CD14-positive monocyte (primary cell): ENCODE measurements at regions not wholly inside any gene's neighbourhood (a gene's known extent, or its start where the extent isn't known, plus 50 kb on each side); places are given as distances from the start of the nearest gene placed in this dataset.

Experiments used
- DNase-seq, 3 donors: peaks; one replicate each; pipeline ENCODE4 v3.0.0-alpha.2; 2011 to 2022
- H2AFZ ChIP-seq: 2 replicates; pipeline ENCODE4 v1.6.0; 2012; ENCODE audit warnings: mild to moderate bottlenecking, low read depth, low read length, inconsistent platforms; ENCODE audit not compliant: insufficient read depth, poor library complexity, severe bottlenecking
- H3K27ac ChIP-seq, 2 donors: 1 replicate in 1 of 2; 2 replicates in 1 of 2; pipeline ENCODE4 v1.5.1; 2012 to 2013; ENCODE audit warnings: low read length in 2 of 2, control low read depth in 1 of 2, inconsistent platforms in 1 of 2, low read depth in 1 of 2, mild to moderate bottlenecking in 1 of 2
- H3K27me3 ChIP-seq, 2 donors: one replicate each; pipeline versions ENCODE4 v1.6.0 to v1.6.1; 2011 to 2013; ENCODE audit warnings: low read length in 2 of 2; ENCODE audit not compliant: control insufficient read depth in 2 of 2, insufficient read depth in 2 of 2
- H3K36me3 ChIP-seq, 2 donors: replicated peaks in 1 of 2; 1 replicate in 1 of 2; 2 replicates in 1 of 2; pipeline versions ENCODE4 v1.5.1 to v1.6.1; 2012 to 2013; ENCODE audit warnings: low read length in 2 of 2, control low read depth in 1 of 2, inconsistent platforms in 1 of 2, mild to moderate bottlenecking in 1 of 2; ENCODE audit not compliant: insufficient read depth in 2 of 2, control insufficient read depth in 1 of 2
- H3K4me1 ChIP-seq, 2 donors: 1 replicate in 1 of 2; 2 replicates in 1 of 2; pipeline versions ENCODE4 v1.5.1 to v1.6.1; 2012 to 2013; ENCODE audit warnings: low read length in 2 of 2, control low read depth in 1 of 2, inconsistent platforms in 1 of 2, mild to moderate bottlenecking in 1 of 2, moderate library complexity in 1 of 2; ENCODE audit not compliant: insufficient read depth in 2 of 2, control insufficient read depth in 1 of 2
- H3K4me2 ChIP-seq: replicated peaks from 2 replicates; pipeline ENCODE3; 2012; ENCODE audit warnings: low read length, moderate library complexity, mild to moderate bottlenecking; ENCODE audit not compliant: poor library complexity, severe bottlenecking; ENCODE audit errors: extremely low read depth
- H3K4me3 ChIP-seq, 3 experiments: fragments of 200-600 bp in 1 of 3; sonication (generic) in 1 of 3; replicated peaks in 1 of 3; 1 replicate in 2 of 3; 2 replicates in 1 of 3; pipeline ENCODE4 v1.5.1; 2011 to 2013; ENCODE audit warnings: low read length in 3 of 3, mild to moderate bottlenecking in 3 of 3, control low read depth in 2 of 3, low read depth in 2 of 3, inconsistent platforms in 1 of 3, moderate library complexity in 1 of 3
- H3K79me2 ChIP-seq: 2 replicates; pipeline ENCODE4 v1.6.0; 2012; ENCODE audit warnings: mild to moderate bottlenecking, control low read depth, inconsistent platforms, low read length, moderate library complexity; ENCODE audit not compliant: insufficient read depth
- H3K9ac ChIP-seq: 2 replicates; pipeline ENCODE4 v1.6.0; 2017; ENCODE audit warnings: low read length, mild to moderate bottlenecking; ENCODE audit not compliant: insufficient read depth, poor library complexity, severe bottlenecking
- H3K9me3 ChIP-seq, 2 donors: replicated peaks in 1 of 2; 1 replicate in 1 of 2; 2 replicates in 1 of 2; pipeline versions ENCODE4 v1.5.1 to v1.6.1; 2012 to 2013; ENCODE audit warnings: low read length in 2 of 2, control low read depth in 1 of 2; ENCODE audit not compliant: control insufficient read depth in 1 of 2, insufficient read depth in 1 of 2
- H4K20me1 ChIP-seq: 2 replicates; pipeline ENCODE4 v1.6.0; 2012; ENCODE audit warnings: mild to moderate bottlenecking, low read length, control low read depth, moderate library complexity; ENCODE audit not compliant: insufficient read depth
- H3K27ac Mint-ChIP-seq, 7 donors: one replicate each; pipeline ENCODE4 v1.8.0; 2020; ENCODE audit warnings: mild to moderate bottlenecking in 7 of 7, mixed read lengths in 7 of 7, moderate library complexity in 6 of 7, inconsistent platforms in 2 of 7
- H3K27me3 Mint-ChIP-seq, 3 donors: one replicate each; pipeline ENCODE4 v1.8.0; 2021 to 2022; ENCODE audit warnings: low read depth in 3 of 3, mild to moderate bottlenecking in 3 of 3, mixed read lengths in 3 of 3, moderate library complexity in 3 of 3, inconsistent platforms in 1 of 3
- H3K36me3 Mint-ChIP-seq, 2 donors: one replicate each; pipeline ENCODE4 v1.8.0; 2020; ENCODE audit warnings: mixed read lengths in 2 of 2, inconsistent platforms in 1 of 2, mild to moderate bottlenecking in 1 of 2
- H3K4me1 Mint-ChIP-seq: one replicate; pipeline ENCODE4 v1.8.0; 2020; ENCODE audit warnings: mild to moderate bottlenecking, mixed read lengths
- H3K4me3 Mint-ChIP-seq, 2 donors: one replicate each; pipeline ENCODE4 v1.8.0; 2020; ENCODE audit warnings: mild to moderate bottlenecking in 2 of 2, mixed read lengths in 2 of 2, moderate library complexity in 1 of 2
- H3K9me3 Mint-ChIP-seq, 7 donors: one replicate each; pipeline ENCODE4 v1.8.0; 2020 to 2022; ENCODE audit warnings: mixed read lengths in 7 of 7, mild to moderate bottlenecking in 6 of 7, moderate library complexity in 6 of 7, inconsistent platforms in 2 of 7
- CTCF ChIP-seq: fragments of 200-600 bp; IDR thresholded peaks from one replicate; pipeline ENCODE4 v1.8.0; 2022; ENCODE audit warnings: antibody characterized with exemption, mild to moderate bottlenecking
- WGBS: methylation state at CpG from one replicate; pipeline ENCODE4 v1.1.5; 2013; ENCODE audit warnings: missing lambda C conversion rate; ENCODE audit not compliant: insufficient coverage; 5-methylcytosine and 5-hydroxymethylcytosine counted together
- intact Hi-C, 2 donors: fragments of 100-400 bp; cut with micrococcal nuclease; formaldehyde crosslinking; loops; one replicate each; pipeline versions ENCODE4 v1.15.0 to v1.15.1; 2023

- Histone ChIP-seq H2AFZ (no peak overlapping the region), H3K79me2 (no peaks in the 10 kb centered on the region), H3K27ac (no peak overlapping the region), H3K9ac (no peak overlapping the region), H3K4me3 (no peak overlapping the region), H3K27me3 (no peaks in the 10 kb centered on the region), H3K9me3 (peaks cover 3 to 7% of the 10 kb centered on the region in 2 donors), H4K20me1 (no peaks in the 10 kb centered on the region), H3K4me1 (no peaks in the 10 kb centered on the region), H3K4me2 (no peak overlapping the region), H3K36me3 (no peaks in the 10 kb centered on the region)
- H3K4me3 Mint-ChIP-seq: no peak overlapping the region
- peak overlapping the region in 1 of 7 donors; percentile 11 for H3K27ac Mint-ChIP-seq
- no peaks in the 10 kb centered on the region for H3K4me1 Mint-ChIP-seq
- no peak for DNase-seq
- TF ChIP-seq CTCF: no peak
- H3K36me3 Mint-ChIP-seq: no peaks in the 10 kb centered on the region
- intact Hi-C loops: no loop called here
- WGBS: no CpG with 5 or more reads among the region's 3 CpGs
- H3K27me3 Mint-ChIP-seq: no peaks in the 10 kb centered on the region
- H3K9me3 Mint-ChIP-seq: peaks cover 0 to 5% (median 0%) of the 10 kb centered on the region in 7 donors
Observed at GRCh38 chrX:95290455-95290854, 1394.2 kb upstream of the DIAPH2 start.

- no peaks in the 10 kb centered on the region for H3K4me1 ChIP-seq
Observed at GRCh38 chrX:95291561-95291960, 1393.1 kb upstream of the DIAPH2 start.

More at GRCh38 chrX:95291561-95291960, 1393.1 kb upstream of the DIAPH2 start:
- no peaks in the 10 kb centered on the region for H4K20me1 ChIP-seq
- Mint-ChIP-seq H3K36me3 (no peaks in the 10 kb centered on the region), H3K27ac (no peak overlapping the region), H3K27me3 (no peaks in the 10 kb centered on the region), H3K9me3 (peaks cover 0 to 5% (median 0%) of the 10 kb centered on the region in 7 donors), H3K4me1 (no peaks in the 10 kb centered on the region), H3K4me3 (no peak overlapping the region)
- no peak overlapping the region for H3K27ac ChIP-seq
- no peak for TF ChIP-seq CTCF
- no peak overlapping the region for H2AFZ ChIP-seq
- DNase-seq: no peak
- peaks cover 7 to 8% of the 10 kb centered on the region in 2 donors for H3K9me3 ChIP-seq
- no peak overlapping the region for H3K9ac ChIP-seq
- H3K36me3 ChIP-seq: no peaks in the 10 kb centered on the region
- H3K4me2 ChIP-seq: no peak overlapping the region
- H3K79me2 ChIP-seq: no peaks in the 10 kb centered on the region
- intact Hi-C loops: no loop called here
- no peak overlapping the region for H3K4me3 ChIP-seq
- no peaks in the 10 kb centered on the region for H3K27me3 ChIP-seq
